Right kidney (tissue), 1 donor: ENCODE measurements at regions not wholly inside any gene's neighbourhood (a gene's known extent, or its start where the extent isn't known, plus 50 kb on each side); places are given as distances from the start of the nearest gene placed in this dataset.

Source experiments
- DNase-seq: peaks from one replicate; pipeline ENCODE4 v3.0.0-alpha.2; 2016

DNA sequence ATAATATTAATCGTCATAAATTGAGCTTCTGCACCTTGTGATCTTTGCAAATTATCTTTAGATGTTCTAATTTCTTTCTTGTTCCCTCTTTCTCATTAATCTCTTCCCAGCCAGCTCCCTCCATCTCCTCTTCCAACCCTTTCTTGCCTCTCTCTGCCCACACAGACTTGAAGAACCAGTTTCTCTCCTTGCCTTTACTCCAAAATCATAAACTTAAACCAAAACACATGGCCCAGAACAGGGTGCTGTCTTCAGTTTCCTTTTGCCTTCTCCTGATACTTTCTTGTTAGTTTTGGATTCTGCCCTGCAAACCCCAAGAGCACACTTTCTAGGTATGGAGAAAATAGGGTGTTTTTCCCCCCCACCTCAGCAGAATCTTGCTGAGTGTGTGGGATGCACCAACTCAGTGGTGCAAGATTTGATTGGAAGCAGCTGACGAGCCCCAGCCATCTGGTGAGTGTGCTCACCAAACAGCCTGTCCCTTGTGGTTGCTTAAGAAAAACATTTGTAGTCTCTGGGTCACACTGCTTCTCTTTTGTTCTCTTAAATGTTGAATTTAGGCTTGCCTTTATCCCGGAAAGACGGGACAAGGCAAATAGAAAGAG is 175.8 kb upstream of the MAF start:
- DNase-seq: peak; percentile 27

GRCh38 chr16:79772784-79773183 is 172.2 kb upstream of the MAF start:
- no peak for DNase-seq

DNA sequence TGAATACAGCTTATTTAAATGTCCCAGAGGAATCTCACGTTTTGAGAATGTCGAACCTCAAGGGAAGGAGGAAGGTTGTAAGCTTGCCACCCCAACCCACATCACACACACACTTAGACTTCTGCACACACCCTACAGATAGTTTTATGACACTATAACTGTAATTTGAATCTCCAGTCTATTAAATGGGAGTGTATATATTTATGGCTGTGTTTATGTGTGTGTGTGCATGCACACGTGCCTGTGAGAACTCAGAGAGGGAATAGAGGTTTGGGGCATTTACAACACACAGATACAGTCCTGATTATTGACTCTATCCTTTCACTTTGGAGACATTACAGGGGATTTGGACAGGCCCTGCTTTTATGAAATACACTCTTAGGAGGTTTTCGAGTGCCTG is 171.5 kb upstream of the MAF start:
- DNase-seq: no peak

- peak; percentile 92 for DNase-seq
Observed at GRCh38 chr16:79770244-79771064, 169.9 kb upstream of the MAF start.

GRCh38 chr16:79769928-79770243 is 169.3 kb upstream of the MAF start:
- no peak for DNase-seq

DNA sequence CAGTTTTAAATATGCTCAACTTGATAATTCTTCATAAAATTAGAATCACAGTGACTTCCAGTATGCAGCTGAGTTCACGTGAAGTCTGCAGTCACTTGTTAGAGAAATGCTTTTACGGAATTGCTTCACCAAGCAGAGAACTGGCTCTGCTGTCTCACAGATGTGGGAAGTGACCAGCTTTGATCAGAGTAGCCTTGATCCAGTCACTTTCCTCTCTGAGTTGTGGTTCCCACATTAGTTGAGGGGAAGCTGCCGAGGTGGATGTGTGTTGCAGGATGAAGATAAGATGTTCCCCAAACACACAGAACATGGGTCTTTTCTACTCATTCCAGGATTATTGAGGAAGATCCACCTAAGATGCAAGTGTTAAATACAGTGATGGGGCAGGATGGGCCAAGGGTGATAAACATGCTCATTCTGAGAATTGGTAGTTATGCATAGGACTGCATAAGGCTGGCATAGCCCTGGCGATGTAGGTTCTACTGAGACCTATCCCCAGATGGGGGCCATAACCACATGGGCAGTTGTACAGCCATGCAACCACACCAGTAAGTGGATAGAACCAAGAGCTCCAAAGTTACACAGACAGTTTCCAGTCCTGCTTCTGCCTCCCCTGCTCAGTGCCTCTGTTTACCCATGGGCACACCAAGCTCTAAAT is 168.9 kb upstream of the MAF start:
- DNase-seq: peak; percentile 13

GRCh38 chr16:79768276-79768970 is 167.9 kb upstream of the MAF start:
- DNase-seq: peak; percentile 52

- peak; percentile 25 for DNase-seq
Observed at GRCh38 chr16:79767421-79768275, 167.1 kb upstream of the MAF start.

- DNase-seq: no peak
Observed at GRCh38 chr16:79765901-79766394, 165.4 kb upstream of the MAF start.

DNA sequence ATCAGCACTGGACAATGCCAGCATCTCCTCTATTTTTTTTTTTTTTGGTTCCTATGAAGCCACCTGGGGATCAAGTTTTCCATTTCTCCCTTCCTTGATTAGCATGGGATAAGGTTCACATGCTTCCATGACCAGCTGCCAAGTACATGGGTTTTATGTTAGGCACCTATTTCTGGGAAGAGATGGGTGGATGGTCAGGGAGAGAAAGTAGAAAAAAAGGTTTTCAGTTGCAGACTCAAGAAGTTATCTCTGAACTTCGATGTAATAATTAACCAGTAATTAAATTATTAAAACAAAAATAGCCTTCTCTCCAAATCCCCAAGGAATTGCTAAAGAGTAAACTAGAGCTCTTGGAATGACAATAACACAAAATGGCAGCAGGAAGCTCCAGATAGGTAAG is 164.9 kb upstream of the MAF start:
- no peak for DNase-seq

DNA sequence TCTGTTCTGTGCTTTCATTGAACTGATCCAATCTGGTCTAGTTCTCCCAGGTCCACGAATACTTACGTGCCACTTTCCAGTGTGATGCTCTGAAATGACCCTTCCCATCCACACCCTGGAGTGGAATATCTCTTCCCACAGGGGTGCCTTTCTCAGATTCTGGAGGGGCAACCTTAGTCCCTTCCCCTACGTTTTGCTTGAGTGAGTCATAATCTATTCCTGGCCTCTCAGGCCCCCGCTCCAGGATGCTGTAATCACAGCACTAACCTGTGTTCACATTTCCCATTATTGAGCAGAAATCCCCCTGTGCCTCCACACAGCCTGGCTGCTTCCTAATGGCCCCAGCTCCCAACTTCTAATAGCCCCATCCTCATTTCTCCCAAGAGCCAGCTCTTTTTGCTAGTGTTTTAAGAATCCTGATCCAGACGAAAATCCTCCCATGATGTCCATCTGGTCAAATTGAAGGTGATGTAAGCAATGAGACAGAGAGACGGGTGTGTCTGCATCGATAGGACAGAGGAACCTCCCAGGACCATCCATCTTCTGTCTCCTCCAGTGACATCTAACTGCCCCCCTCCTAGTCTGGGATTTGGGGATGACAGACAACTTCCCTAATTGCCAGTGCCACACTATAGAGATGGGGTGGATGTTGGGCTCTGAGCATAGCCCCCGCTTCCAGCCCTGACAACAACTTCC is 164.0 kb upstream of the MAF start:
- no peak for DNase-seq

- DNase-seq: no peak
Observed at GRCh38 chr16:79762217-79762616, 161.7 kb upstream of the MAF start.

DNA sequence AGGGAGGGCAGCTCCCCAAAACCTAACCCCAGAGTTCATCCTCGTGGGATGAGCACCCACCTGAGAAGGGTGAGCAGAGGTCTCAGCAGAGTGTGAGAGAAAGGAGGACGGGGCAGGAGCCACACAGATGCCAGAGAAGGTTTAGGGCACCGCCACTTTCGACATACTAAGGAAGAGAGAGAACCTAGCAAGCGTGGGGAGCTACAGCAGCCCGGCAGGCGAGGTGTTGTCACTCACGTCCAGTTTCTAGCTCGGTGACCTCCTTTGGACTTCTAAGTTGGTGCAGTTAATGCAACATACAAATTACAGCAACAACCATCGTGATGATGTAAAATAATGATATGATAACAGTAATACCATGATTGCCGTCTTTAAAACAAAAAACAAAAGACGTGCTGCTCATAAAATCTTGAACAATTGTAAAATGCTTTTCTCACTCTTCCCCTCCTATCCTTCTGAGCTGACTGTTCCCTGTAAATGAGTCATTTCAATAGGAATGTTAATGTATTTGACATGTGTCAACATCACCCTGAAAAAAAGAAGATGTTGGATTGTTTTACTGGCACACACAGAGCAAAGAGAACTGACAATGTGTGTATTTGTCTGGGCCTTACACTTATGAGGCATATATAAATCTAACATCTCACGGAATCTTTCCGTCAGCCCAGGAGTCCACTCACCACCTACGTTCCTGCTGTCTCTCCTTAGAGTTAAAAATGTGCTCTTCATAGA is 158.2 kb upstream of the MAF start:
- no peak for DNase-seq

- no peak for DNase-seq
Observed at GRCh38 chr16:79757968-79758367, 157.4 kb upstream of the MAF start.

DNA sequence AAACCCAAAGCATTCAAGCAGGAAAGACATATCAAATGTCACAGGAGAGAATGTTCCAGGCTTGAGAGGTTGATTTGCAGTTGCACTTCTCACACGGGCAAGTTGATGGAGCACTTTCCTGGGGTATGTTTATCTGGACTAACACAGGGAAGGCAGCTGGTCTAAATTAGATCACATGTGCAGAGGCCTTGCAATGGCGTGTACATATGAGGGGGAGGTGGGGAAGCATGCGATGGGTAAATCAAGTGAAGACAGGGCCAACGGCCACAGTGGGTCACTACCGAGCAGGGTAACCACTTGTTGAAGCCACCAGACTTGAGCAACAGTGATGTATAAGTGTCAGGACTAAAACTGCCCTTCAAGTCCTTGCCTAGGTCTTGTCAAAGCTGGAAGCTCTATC is 156.6 kb upstream of the MAF start:
- no peak for DNase-seq

- DNase-seq: no peak
Observed at GRCh38 chr16:79756571-79756970, 156.0 kb upstream of the MAF start.

DNA sequence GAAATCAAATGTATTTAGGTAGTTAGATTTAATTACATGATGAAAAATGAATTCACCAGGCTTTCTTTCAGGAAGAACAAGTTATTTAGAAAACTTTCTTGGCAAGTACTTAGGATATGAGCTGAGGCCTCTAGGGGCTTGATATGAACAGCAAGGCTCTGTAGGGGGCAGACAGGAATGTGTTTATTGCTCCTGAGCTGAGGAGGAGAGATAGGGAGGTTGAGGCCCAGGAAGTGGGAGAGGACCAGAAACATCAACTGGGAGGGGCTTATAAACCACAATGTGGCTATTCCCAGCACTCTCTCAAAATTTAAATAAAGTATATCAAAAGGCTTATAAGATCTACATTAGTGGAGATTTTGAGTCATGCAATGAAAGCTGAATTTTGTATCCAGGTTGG is 154.0 kb upstream of the MAF start:
- DNase-seq: no peak

DNA sequence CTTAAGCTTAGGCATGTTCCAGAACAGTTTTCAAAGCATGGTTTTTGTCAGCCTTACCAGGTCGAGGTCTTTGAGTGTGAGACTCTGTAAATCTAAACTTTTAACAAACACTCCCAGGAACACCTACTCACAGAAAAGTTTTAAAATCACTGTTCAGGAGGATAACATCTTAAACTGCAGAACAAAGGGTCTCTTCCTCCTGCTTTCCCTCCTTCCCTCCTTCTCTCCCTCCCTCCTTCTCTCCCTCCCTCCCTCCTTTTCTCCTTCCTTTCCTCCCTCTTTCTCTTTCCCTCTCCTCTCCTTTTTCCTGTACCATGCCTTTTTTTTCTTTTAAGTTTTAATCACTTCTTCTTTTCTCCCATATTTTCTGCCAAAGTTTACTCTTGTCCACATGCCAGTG is 153.5 kb upstream of the MAF start:
- DNase-seq: no peak

GRCh38 chr16:79753286-79753685 is 152.7 kb upstream of the MAF start:
- no peak for DNase-seq

- no peak for DNase-seq
Observed at GRCh38 chr16:79752396-79752795, 151.9 kb upstream of the MAF start.
